ENCODE measurements at regions not wholly inside any gene's neighbourhood (a gene's known extent, or its start where the extent isn't known, plus 50 kb on each side); places are given as distances from the start of the nearest gene placed in this dataset.

DNA sequence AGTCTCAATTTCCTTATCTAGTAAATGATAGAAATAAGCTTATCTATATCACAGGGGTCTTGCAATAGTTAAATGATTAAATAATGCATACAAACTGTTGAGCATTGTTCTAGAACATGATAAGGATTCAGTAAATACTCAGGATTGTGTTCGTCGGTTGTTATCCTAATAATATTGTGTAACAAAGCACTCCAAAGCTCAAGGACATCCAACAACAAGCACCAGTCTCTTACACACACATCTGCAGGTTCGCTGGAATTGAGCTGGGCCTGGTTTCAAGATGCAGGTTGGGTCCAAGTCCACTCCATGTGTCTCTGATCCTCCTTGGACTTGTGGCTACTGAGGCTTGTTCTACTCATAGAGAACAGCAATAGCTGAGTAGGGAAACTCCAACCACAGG is 74.1 kb upstream of the MC3R start:
- no peak for DNase-seq (ENCODE audit: low read depth)

DNA sequence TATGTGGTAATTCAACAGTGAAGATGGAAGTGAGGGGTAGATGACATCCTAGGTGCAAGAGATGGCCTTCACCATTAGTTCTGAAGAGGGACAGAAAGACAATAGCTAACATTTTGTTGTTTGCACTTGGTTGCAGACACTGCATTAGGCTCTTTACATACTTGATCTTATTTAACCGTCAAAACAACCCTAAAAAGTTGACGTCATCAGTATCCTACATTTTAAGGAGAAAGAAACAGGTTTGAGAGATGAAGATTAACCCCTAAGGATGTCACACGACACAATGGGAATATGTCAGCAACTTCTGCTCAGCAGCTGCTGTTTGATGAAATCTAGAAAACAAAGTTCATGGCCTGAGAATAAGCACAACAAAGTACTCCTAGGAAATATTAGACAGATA is 72.6 kb upstream of the MC3R start:
- DNase-seq (ENCODE audit: low read depth): no peak

DNA sequence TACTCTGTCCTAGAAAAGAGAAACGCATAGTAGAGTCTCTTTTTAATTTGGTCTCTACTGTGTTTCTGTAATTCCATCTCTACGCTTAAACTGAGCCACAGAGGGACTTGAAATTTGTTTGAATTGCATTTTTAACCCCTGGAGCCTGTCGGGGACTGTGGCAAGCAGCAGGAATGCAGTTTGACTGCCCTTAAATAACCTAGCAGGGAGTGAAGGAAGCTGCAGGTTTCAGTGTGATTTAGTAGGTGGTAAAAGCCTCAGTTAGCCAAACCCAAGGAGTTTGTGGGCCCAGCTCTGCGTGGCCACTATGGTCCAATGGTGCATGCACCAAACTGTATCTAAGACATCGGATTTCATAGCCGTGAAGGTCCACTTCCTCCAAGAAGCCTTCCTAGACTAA is 70.3 kb upstream of the MC3R start:
- no peak for DNase-seq (ENCODE audit: low read depth)

DNA sequence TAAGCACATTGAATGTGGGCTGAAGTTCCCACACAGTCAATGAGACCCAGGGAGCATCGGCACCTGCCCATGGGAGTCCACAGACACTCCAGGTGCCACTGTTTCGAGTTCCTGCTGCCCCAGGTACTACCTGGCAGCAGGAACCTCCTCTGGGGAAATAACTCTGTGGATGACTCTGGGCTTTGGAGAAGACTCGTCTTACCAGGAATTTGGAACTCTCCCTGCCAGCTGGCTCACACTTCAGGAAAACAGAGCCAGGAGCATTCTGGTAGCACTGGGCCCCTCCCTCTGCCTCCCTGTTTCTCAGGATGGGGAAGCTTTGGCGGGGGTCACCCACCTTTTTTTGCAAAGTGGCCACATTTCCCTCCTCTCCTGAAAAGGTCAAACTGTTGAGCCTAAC is 69.5 kb upstream of the MC3R start:
- DNase-seq (ENCODE audit: low read depth): no peak

DNA sequence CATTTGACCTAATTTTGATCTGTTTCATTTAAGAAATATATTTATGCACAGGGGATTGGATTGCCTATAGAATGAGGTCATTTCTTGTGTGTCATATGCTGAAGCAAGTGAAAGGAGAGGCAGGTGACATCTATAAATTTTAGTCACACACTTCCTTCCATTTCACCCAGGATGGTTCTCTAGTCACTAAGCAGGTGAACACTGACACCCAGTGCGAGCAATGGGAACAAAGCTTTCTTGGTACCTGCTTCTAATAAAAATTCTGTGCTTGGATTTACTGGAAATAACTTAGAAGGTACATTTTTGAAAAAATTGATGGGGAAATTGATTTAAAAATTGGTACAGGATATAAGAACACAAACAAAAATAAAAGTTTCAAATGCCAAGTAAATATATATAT is 66.9 kb upstream of the MC3R start:
- DNase-seq (ENCODE audit: low read depth): no peak

DNA sequence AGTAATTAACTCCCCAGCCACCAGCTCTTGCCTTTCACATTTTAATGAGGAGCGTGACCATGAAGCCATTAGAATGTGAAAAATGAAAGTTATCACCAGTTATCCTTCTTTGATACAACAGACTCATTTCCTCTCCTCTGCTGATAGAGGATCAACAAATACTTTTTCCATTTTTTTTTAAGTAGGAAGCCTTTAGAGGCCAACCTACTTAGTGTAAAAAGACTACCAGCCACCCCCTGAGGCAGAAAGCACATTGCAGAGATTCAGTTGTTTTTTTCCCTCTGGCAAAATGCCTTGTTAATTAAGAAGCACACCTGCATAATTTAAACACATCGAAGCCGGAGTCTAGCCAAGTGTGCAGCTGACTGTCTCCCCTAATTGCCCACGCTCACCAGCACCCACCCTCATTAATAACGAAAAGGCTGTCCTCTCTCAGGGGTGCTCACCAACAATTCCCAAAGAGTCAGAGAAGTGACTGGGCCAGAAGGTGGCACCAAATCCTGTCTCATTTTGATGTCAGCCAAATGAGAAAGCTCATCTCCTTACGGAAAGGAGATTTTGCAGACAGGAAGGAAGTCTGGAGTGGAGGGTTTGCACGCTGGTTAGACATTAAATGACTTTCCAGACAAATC is 60.9 kb upstream of the MC3R start:
- DNase-seq (ENCODE audit: low read depth): peak; percentile 15

DNA sequence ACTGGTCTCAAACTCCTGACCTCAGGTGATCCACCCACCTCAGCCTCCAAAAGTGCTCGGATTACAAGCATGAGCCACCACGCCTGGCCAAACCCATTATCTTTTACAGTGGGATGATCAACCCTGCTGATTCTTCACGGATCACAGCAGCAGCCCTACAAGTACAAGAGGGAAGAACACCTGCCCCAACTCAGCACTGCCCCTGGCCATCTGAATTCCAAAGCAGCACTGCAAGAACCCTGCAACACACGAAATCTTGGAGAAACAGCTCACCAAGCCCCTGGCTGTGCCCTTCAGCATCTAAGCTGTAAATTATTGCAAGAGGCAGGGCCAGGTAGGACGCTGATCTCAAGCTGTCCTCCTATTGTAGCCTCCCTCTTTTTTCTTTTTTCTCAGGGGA is 54.5 kb upstream of the MC3R start:
- no peak for DNase-seq (ENCODE audit: low read depth)

DNA sequence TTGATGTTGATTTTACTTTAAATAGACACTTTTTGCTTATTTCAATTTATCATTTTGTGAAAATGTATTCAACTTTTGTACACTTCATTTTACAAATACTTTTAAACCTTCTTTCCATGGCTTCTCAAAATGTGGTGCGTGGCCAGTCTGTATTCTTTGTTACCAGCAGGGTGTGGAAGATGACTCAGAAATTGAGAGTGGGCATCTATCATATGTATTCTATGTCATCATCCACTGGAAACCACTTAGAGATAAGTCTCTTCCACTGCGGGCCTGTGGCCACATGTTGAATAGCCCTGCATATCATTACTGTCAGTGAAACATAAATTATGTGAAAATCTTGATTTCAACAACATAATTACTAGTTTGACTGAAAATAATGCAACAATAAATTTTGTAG is 52.6 kb upstream of the MC3R start:
- DNase-seq (ENCODE audit: low read depth): no peak

Data from Daoy (cell line).